ENCODE measurements at regions not wholly inside any gene's neighbourhood (a gene's known extent, or its start where the extent isn't known, plus 50 kb on each side); places are given as distances from the start of the nearest gene placed in this dataset.

- no peak for DNase-seq
- intact Hi-C loops (cut with DNase I), result no loop called here
These were observed 506.3 kb upstream of the LUZP2 start for GRCh38 chr11:23990346-23991164.

DNA sequence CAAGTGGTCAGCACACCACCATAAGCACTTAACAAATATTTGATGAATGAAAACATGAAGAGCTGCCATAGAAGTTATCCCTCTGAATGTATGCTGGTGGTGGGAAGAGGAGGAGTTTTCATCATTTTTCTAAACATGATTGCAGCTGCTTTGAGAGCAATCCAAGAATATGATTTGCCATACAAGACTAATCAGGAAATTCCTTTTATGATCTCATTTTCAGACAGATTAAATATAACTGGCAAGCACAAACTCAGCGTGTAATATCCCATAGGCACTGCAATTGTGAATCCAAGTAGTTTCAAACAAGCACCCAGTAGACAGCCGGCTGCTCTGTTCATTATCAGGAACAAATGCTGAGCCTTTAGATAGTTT, 505.7 kb upstream of the LUZP2 start:
- intact Hi-C loops (cut with DNase I), result no loop called here
- no peak for DNase-seq

- intact Hi-C loops (cut with DNase I), result no loop called here
- no peak for DNase-seq
These were observed 501.0 kb upstream of the LUZP2 start for GRCh38 chr11:23995891-23996290.

DNA sequence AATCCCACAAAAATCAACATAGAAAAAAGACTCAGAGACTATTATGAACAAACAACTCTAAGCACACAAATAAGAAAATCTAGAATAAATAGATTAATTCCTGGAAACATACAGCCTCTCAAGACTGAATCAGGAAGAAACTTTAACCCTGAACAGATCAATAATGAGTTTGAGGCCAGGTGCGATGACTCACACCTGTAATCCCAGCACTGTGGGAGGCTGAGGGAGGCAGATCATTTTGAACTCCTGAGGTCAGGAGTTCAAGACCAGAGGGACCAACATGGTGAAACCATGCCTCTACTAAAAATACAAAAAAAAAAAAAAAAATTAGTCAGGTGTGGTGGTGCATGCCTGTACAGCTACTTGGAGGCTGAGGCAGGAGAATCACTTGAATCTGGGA, 499.5 kb upstream of the LUZP2 start:
- intact Hi-C loops (cut with DNase I), result no loop called here
- no peak for DNase-seq

- intact Hi-C loops (cut with DNase I), result no loop called here
- no peak for DNase-seq
These were observed 491.5 kb upstream of the LUZP2 start for GRCh38 chr11:24005202-24005876.

DNA sequence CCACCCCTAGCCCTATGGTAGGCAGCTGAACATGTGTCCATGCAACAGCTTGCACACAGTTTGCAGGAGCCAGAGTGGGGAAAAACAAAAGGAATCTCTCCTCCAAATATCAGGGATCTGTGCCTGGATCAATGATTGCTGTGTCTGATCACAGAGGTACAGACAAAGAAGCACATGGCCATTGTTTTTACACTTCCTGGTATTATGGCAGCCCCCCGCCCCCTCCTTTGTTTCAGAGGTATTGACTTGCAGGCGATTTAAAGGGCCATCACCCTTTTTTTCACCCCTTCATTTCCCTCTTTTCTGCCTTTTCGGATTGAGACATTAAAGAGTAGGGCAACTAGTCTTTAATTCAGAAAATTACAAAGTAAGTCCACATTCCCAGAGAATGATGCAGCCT, 453.0 kb upstream of the LUZP2 start:
- intact Hi-C loops (cut with DNase I), result no loop called here
- DNase-seq, result no peak

- no peak for DNase-seq
- intact Hi-C loops (cut with DNase I), result no loop called here
These were observed 450.1 kb upstream of the LUZP2 start for GRCh38 chr11:24046731-24047130.

GRCh38 chr11:24056051-24056450, 440.8 kb upstream of the LUZP2 start:
- intact Hi-C loops (cut with DNase I), result no loop called here
- no peak for DNase-seq

GRCh38 chr11:24060125-24060524, 436.7 kb upstream of the LUZP2 start:
- DNase-seq, result no peak
- intact Hi-C loops (cut with DNase I), result no loop called here

GRCh38 chr11:24064309-24064903, 432.4 kb upstream of the LUZP2 start:
- no peak for DNase-seq
- intact Hi-C loops (cut with DNase I), result no loop called here

DNA sequence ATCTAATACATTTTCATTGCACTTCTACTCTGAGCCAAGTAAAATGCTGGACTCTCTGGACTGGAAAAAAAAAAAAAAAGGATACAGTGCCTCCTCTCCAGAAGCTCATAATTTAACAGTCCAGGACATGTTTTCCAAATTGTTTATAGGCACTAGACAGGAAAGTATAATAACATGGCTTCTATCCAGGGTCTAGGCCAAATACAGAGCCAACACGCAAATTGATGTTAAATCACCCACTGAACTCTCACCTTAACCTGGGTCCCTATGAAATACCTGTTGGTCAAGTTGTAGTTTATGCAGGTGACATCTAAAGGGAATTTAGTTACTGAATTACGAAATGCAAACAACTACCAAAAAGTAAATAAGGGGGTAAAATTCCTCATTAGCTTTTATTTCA, 428.7 kb upstream of the LUZP2 start:
- no peak for DNase-seq
- intact Hi-C loops (cut with DNase I), result no loop called here

DNA sequence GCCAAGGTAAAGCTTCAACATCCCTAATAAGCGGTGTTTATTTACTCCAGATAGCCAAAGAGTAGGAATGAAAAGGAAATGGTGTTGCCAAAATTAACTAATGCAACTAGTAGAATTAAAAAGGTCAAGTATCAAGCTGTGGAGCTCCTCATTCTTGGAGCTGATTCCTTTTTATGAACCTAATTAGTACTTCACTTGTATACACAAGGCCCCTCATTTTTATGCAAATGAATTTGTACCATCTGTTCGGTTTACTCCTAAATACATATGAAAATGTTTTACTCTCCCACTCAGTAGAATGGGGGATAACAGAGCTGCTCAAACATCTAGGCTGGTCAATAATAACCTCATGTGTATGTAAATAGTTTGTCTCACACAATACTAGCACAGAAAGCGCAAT, 426.4 kb upstream of the LUZP2 start:
- intact Hi-C loops (cut with DNase I), result no loop called here
- no peak for DNase-seq

DNA sequence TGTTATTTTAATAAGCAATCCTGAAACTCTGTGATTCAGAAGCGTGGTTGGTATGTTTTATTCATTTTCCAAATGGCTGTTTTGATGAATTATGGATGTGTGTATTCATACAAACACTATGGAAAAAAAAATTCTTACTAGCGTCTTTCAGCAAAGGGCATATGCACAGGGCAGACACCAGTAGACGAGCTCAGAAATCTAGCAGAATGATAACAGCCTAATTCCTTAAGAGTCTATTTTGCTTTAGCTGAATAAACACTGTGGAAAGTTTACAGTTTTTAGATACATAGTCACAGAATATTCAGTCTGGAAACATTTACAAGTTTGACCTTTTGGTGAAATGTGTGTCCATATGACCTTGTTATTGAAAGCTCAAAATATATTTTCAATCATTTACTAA, 418.8 kb upstream of the LUZP2 start:
- DNase-seq, result no peak
- intact Hi-C loops (cut with DNase I), result no loop called here

GRCh38 chr11:24082241-24082640, 414.6 kb upstream of the LUZP2 start:
- no peak for DNase-seq
- intact Hi-C loops (cut with DNase I), result no loop called here

- intact Hi-C loops (cut with DNase I), result no loop called here
- no peak for DNase-seq
These were observed 414.0 kb upstream of the LUZP2 start for GRCh38 chr11:24082860-24083259.

GRCh38 chr11:24084956-24085355, 411.9 kb upstream of the LUZP2 start:
- no peak for DNase-seq
- intact Hi-C loops (cut with DNase I), result no loop called here

- DNase-seq, result no peak
- intact Hi-C loops (cut with DNase I), result no loop called here
These were observed 409.9 kb upstream of the LUZP2 start for GRCh38 chr11:24086921-24087320.

GRCh38 chr11:24091594-24091993, 405.3 kb upstream of the LUZP2 start:
- intact Hi-C loops (cut with DNase I), result no loop called here
- no peak for DNase-seq

DNA sequence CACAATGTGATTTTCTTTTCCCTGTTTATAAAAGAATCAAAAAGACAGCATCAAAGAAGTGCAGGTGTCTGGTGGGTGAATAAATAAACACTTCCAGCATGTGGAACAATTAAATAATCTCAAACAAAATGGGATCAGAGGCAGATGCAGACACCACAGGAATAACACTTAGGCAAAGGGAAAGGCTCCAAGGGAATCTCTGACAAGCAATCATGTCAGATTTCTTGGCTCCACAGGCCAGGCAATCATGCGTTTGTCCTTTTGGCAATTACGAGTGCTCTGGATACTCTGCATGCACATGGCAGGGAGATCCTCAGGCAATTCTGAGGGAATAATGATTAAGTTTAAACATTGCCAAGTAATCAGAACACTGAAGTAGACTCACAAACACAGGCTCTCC, 403.5 kb upstream of the LUZP2 start:
- intact Hi-C loops (cut with DNase I), result no loop called here
- DNase-seq, result no peak

DNA sequence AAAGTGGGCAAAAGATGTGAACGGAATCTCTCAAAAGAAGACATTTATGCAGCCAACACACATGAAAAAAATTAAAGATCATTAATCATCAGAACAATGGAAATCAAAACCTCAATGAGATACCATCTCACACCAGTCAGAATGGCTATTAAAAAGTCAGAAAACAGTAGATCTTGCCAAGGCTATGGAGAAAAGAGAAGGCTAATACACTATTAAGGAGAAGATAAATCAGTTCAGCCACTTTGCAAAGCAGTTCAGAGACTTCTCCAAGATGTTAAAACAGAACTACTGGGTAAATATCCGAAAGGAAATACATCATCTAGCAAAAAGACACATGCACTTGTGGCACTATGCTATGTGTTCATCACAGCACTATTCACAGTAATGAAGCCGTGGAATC, 388.2 kb upstream of the LUZP2 start:
- DNase-seq, result no peak
- intact Hi-C loops (cut with DNase I), result no loop called here

GRCh38 chr11:24122291-24122690, 374.6 kb upstream of the LUZP2 start:
- no peak for DNase-seq
- intact Hi-C loops (cut with DNase I), result no loop called here
